GM19328 (cell line): ENCODE measurements at regions not wholly inside any gene's neighbourhood (a gene's known extent, or its start where the extent isn't known, plus 50 kb on each side); places are given as distances from the start of the nearest gene placed in this dataset.

Source experiments
- ATAC-seq: cut with Tn5 transposase; IDR thresholded peaks from one replicate; pipeline ENCODE4 v1.9.1; 2021; ENCODE audit warnings: mild to moderate bottlenecking, moderate library complexity; ENCODE audit not compliant: unreplicated experiment

GRCh38 chr16:86389566-86390328 lies 120.6 kb upstream of the FOXF1 start:
- ATAC-seq, result no peak

- no peak for ATAC-seq
These were observed 120.0 kb upstream of the FOXF1 start for GRCh38 chr16:86390335-86390734.

GRCh38 chr16:86391486-86391885 lies 118.8 kb upstream of the FOXF1 start:
- no peak for ATAC-seq

GRCh38 chr16:86391984-86392383 lies 118.3 kb upstream of the FOXF1 start:
- ATAC-seq, result no peak

GRCh38 chr16:86392436-86393152 lies 117.7 kb upstream of the FOXF1 start:
- no peak for ATAC-seq

- ATAC-seq, result no peak
These were observed 116.3 kb upstream of the FOXF1 start for GRCh38 chr16:86393907-86394626.

- no peak for ATAC-seq
These were observed 114.8 kb upstream of the FOXF1 start for GRCh38 chr16:86395477-86395876.

- ATAC-seq, result no peak
These were observed 113.9 kb upstream of the FOXF1 start for GRCh38 chr16:86396422-86396821.

GRCh38 chr16:86396901-86397311 lies 113.4 kb upstream of the FOXF1 start:
- ATAC-seq, result no peak

- no peak for ATAC-seq
These were observed 112.1 kb upstream of the FOXF1 start for GRCh38 chr16:86398201-86398600.

GRCh38 chr16:86398622-86399021 lies 111.7 kb upstream of the FOXF1 start:
- no peak for ATAC-seq

- no peak for ATAC-seq
These were observed 109.2 kb upstream of the FOXF1 start for GRCh38 chr16:86401126-86401525.

GRCh38 chr16:86403085-86403484 lies 107.2 kb upstream of the FOXF1 start:
- ATAC-seq, result no peak

- no peak for ATAC-seq
These were observed 106.7 kb upstream of the FOXF1 start for GRCh38 chr16:86403541-86404163.

GRCh38 chr16:86404678-86405077 lies 105.6 kb upstream of the FOXF1 start:
- no peak for ATAC-seq

GRCh38 chr16:86405319-86405718 lies 105.0 kb upstream of the FOXF1 start:
- ATAC-seq, result no peak

- no peak for ATAC-seq
These were observed 104.3 kb upstream of the FOXF1 start for GRCh38 chr16:86406056-86406455.

GRCh38 chr16:86408685-86409084 lies 101.6 kb upstream of the FOXF1 start:
- no peak for ATAC-seq

- no peak for ATAC-seq
These were observed 100.2 kb upstream of the FOXF1 start for GRCh38 chr16:86410081-86410480.

- no peak for ATAC-seq
These were observed 99.8 kb upstream of the FOXF1 start for GRCh38 chr16:86410529-86410928.

- ATAC-seq, result no peak
These were observed 98.4 kb upstream of the FOXF1 start for GRCh38 chr16:86411897-86412296.
